HG03045 (cell line): ENCODE measurements at regions not wholly inside any gene's neighbourhood (a gene's known extent, or its start where the extent isn't known, plus 50 kb on each side); places are given as distances from the start of the nearest gene placed in this dataset.
"Not testable (repeated sequence)": the region's sequence is repeated elsewhere in the genome, so short reads cannot be mapped to it uniquely, and the experiment has no call there.

ENCODE experiments used
- ATAC-seq: cut with Tn5 transposase; IDR thresholded peaks from one replicate; pipeline ENCODE4 v1.9.1; 2021; ENCODE audit warnings: mild to moderate bottlenecking, moderate library complexity; ENCODE audit not compliant: unreplicated experiment

DNA sequence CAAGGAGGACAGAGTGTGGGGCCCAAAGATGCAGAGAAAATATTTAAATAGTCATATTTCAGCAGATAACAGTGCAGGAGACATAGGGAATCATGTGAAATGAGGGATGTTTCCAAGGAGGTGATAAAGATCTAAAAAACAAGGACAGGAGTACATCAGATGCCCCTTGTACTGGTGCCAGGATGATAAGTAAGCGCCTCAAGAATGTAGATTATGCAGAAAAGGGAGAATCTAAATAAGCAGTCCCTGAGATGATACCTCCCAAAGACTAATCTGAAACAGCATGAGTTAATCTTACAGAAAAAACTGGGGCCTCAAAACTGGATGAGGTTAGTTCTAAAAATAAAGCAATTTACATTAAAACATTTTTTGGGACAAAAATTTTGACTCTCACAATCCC, 136.1 kb upstream of the WDFY3 start:
- no peak for ATAC-seq

DNA sequence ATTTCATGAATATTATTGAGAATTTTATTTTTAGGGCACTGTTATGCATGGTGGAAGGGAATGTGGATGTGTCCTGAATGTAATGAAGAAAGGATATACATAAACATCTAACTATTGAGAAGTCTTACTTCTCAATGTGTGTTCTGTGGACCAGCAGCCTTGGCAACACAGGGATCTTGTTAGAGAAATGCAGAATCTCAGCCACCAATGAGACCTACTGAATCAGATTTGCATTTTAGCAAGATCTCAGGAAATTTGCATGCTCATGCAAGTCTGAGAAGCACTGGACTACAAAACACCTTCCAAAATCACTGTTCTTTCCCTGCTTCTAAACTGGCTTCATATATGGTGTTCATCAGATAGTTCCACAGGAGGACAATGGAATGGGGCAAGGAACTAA, 139.7 kb upstream of the WDFY3 start:
- ATAC-seq = no peak

DNA sequence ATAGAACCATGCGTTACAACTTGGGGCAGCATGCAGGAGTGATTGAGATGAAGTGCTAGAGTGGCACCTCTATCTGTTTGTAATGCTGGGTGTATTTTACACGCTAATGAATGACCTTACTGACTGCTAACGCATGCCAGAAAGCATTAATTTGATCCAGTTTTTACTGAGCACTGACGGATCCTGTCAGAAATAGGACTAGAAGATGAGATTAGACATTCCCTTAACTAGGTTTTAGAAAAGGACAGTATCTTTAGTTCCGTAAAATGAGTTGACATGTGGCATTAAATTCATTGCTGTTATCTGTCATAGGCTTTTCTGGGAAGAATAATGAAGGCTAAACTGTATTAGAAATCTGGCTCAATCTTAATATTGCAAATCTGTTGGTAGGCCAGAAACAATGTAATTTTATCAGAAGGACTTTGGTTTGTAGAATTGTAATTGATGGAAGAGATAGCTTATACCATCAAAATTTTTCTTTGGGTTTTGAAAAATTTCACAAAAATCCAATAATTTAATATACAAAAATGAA, 140.4 kb upstream of the WDFY3 start:
- no peak for ATAC-seq

DNA sequence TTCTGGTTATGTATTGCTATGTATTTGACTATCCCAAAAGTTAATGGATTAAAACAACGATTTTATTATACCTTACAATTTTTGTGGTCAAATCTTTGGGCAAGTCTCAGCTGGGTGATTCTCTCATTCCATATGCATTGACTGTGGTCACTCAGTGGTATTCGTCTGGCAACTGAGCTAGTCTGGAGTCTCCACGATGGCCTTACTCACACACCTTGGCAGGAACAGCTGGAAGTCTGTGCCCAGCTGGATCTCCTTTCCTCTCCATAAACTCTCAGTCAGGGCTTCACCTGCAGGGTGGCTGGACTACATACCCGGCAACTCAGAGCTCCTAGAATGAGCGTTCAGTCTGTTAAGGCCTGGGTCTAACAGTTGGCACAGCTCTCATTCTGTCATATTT, 141.1 kb upstream of the WDFY3 start:
- ATAC-seq = no peak

DNA sequence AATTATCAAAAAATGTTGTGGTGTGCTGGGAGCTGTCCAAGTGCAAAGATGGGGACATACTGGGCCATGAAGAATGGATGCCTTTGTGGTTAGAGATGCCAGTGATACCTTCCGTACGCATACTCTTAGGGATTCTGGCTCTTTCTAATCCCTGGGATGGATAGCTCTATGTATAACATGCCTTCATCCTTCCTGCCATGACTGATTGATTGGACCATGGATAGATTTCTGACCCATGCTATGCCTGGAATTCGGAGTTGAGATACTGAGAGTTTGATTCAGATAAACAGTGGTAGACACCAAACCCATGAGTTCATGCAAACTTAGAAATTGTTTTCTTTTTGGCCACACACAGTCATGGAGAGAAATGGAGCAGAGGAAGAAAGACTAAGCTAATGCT, 147.2 kb upstream of the WDFY3 start:
- no peak for ATAC-seq

DNA sequence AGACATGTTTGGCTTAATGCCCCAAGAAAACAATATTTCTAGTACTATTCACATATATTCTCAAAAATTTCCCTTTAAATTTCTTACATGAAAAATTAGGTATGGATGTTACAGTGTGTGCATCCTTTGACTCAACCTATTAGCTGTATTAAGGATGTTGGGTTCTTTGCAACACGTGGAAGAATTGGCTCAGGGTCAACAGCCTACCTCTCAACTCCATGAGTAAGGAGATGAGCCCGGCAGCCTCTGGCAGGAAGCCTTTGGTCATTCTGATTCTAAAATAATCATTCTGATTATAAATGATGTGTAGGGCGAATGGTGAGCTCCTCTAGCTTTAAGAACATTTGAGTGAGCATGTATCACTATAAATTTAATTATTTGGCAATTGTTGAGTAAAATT, 148.0 kb upstream of the WDFY3 start:
- ATAC-seq = no peak

DNA sequence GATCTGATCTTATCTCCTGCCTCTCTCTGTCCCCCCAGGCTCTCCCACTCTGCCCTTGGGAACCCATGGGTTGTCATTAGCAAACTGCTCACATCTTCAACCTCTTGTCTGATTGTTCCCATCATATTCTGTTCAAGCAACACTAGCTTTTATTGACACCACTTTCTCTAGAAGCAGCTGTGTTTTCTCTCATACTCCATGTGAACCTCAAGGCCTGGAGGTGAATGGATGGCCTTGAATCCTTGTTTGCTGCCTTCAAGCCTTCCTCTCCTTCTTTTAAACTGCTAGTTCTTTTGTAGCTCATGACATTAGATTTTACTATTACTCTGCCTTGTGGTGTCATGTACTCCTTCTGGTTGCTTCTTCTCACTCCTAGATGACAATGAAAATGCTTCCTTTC, 149.5 kb upstream of the WDFY3 start:
- no peak for ATAC-seq

DNA sequence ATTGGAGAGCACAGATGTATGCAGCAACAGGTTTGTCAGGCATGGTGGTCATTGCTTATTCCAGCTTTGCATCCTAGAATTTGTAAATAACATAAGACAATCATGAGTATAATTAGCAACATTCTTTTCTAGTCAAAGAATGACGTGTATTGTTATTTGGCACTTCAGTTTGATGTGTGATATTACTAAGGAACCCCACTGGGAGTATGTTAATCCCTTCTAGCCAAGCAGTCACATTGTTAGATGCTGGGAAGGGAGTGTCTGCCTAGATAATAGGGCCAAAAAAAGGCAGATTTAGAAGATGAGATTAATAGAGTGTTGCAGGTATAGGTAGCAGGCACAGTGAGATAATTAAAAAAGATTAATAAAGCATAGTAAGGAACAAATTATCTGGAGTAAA, 159.2 kb upstream of the WDFY3 start:
- no peak for ATAC-seq

DNA sequence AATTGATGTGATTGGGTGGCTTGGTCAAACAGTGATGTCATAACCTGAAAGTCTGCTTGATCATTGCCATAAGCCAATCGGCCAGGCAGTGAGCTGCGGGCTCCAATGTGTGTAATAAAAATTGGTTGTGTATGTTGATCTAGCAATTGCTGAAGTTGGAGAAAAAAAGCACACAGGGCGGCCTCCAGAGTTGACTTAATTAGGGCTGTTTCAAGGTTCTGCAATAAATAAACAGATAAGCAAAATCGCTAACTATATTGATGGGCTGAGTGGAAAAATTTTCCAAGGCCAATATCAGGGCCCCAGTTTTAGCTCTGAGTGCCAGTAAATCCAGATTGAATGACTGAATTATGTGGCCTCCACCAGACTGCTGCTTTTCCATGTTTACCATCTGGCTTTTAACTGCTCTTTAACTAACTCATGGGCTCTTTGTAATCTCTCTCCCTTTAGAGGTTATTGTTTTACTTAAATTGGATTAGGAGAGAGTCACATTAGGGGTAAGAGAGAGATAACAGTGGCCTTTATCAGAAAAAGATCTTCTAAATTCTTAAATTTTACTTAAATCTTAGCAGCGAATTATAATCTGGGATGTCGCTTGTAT, 160.6 kb upstream of the WDFY3 start:
- ATAC-seq = no peak

DNA sequence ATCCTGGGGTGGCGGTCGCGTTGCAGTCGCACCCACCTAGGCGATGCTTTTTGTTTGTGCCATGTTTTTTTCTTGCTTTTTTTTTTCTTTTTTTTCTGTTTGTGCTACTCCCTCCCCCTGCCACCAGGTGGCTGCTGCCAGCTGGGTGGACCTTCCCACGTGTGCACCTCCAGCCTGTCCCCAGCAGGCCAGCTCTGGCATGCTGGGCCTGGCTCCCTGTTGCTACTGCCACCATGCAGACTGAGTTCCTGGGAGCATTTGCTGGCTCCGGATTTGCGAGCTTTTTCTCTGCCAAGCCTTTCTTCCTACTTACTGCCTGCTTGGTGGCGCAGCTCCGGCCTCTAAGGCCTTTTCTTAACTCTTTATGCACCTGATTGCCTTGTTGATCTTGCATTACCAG, 161.2 kb upstream of the WDFY3 start:
- ATAC-seq = peak; percentile 94

DNA sequence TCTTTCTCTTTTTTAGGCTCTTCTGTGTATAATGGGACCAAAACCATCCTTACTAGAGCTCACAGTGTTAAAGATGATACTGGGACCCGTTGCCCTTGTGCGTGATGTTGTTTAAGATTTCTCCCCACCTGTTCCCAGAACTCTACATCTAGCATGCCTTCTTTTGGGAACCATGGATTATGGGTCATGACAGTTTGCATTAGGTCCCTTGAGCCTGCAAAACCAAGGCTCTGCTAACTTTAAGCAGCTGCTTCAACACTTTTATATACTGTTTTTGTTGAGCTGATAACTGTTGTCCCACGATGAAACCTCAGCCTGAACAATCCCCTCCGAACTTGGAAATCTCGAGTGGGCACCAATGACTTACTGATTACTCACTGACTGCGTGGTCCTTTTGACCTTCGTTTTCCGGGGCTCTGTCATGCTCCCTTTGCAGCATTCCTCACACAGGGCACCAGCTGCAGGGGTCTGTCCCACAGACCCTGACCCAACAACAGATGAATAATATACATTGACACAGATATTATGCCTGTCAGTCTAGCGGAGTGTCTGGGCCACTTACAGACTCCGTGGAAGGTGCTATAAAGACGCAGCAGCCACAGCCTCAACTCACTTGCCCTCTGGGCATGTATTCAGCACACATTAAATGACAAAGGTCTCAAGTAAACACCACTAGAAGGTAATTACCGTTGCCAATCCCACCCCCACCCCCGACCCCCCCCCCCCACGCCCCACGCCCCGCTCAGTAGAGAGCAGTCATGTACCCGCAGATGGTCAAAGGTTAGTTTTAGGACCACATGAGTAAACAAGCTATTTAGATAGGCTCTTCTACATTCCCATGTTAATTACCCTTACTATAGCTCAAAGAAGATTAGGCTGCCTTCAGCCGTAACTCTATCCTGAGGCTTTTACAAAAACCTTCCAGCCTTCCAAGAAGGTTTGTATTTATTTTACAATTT, 162.0 kb upstream of the WDFY3 start:
- ATAC-seq = no peak

DNA sequence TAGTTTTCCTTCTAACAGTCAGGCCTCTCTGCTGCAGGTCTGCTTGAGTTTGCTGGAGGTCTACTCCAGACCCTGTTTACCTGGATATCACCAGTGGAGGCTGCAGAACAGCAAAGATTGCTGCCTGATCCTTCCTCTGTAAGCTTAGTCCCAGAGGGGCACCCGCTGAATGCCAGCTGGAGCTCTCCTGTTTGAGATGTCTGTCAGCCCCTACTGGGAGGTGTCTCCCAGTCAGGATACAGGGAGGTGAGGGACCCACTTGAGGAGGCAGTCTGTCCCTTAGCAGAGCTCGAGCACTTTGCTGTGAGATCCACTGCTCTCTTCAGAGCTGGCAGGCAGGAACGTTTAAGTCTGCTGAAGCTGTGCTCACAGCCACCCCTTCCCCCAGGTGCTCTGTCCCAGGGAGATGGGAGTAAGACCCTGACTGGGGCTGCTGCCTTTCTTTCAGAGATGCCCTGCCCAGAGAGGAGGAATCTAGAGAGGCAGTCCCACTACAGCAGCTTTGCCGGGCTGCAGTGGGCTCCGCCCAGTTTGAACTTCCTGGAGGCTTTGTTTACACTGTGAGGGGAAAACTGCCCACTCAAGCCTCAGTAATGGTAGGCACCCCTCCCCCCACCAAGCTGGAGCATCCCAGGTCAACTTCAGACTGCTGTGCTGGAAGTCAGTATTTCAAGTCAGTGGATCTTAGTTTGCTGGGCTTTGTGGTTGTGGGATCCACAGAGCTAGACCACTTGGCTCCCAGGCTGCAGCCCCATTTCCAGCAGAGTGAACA, 163.1 kb upstream of the WDFY3 start:
- not testable (repeated sequence) for ATAC-seq

DNA sequence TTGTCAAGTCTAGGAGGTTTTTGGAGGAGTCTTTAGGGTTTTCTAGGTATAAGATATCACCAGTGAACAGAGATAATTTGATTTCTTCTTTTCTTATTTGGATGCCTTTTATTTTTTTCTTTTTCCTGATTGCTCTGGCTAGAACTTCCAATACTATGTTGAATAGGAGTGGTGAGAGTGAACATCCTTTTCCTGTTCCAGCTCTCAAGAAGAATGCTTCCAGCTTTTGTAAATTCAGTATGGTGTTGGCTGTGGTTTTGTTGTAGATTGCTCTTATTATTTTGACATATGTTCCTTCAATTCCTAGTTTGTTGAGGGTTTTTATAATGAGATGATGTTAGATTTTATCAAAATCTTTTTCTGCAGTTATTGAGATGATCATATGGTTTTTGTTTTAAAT, 165.6 kb upstream of the WDFY3 start:
- no peak for ATAC-seq

DNA sequence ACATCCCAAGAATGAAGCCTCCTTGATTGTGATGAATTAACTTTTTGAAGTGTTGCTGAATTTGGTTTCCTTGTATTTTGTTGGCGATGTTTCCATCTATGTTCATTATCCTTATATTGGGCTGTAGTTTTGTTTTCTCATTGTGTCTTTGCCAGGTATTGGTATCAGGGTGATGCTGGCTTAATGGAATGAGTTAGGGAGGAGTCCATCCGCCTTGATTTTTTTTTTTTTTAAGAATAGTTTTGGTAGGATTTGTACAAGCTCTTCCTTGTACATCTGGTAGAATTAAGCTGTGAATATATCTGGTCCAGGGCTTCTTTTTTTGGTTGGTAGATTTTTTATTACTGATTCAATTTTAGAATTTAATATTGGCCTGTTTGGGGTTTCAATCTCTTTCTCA, 166.1 kb upstream of the WDFY3 start:
- no peak for ATAC-seq

DNA sequence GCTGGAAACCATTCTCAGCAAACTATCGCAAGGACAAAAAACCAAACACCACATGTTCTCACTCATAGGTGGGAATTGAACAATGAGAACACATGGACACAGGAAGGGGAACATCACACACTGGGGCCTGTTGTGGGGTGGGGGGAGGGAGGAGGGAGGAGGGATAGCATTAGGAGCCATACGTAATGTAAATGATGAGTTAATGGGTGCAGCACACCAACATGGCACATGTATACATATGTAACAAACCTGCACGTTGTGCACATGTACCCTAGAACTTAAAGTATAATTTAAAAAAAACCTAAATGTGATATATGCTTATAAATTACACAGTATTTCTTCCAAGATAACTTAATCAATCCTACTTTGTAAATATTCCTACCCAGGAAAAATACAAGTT, 173.3 kb upstream of the WDFY3 start:
- ATAC-seq = not testable (repeated sequence)

DNA sequence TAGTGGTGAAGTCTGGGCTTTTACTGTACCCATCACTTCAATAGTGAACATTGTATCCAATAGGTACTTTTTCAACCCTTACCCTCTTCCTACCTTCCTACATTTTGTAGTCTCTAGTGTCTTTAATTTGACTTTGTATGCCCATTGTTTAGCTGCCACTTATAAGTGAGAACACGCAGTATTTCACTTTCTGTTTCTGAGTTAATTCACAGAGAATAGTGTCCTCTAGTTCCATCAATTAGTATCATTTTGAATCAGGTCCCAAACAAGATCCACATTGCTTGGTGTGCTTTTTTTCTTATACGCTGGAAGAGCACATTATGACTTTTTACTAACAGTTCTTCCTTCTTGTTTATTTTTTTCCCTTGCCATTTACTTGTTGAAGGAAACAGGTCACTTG, 176.0 kb upstream of the WDFY3 start:
- no peak for ATAC-seq

DNA sequence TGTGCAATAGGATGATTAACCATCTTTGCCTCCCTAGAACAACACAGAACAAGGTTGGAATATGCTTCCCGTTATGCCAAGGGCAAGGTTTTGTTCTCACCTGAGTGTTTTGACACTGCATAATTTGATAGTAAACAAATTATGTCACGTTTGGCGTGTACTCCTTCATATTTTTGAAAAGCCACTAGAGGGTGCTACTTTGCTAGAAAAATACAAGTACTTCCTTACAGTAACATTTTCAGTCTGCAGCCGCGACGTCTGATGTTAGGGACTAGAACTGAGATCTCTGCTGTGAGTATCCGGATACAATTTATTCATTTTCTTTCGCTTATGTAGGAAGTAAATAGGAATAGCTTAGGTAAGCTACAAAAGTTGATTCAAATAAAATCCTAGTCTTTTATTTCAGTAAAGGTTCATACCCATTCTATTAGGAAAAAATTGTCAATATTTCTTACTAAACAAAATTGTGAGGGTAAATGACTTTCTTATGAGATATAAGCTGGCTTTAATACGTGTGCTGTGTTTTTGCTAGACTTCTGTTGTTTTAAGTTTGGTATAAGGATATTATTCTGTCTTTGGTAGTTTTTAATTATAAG, 181.1 kb upstream of the WDFY3 start:
- ATAC-seq = peak; percentile 78

DNA sequence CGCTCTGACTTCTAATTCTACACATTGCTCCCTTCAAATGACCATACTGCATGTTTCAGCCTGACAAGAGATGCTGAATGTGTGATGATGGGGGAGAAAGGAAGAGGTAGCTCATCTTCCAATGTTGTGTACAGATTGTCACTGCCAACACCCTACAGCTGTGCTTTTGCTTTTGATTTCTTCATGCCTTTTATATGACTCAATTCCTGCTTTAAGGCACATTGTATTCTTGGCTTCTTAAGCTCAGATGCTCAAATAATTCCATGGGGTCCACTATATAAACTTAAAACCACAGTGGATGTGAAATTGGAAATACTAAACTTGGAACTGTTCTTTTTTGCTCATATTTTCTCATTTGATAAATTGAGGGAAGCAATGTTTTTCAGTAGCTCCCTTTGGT, 183.2 kb upstream of the WDFY3 start:
- no peak for ATAC-seq

DNA sequence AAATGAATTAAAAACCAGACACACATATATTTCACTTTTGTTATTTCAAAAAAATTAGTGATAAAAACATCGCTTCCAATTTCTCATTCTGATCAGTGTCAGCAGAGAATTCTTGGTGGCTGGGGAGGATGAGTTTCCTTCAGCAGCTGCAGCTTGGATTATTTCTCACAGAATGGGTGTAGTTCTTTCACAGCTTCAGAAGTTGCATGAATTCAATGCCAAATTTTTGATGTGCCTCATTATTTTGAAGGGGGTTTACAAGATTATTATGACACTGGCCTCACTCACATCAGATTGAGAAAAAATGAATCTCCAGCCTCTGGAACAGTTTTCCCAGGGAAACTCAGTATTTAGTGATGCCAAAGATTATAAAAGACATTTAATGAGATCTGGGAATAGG, 184.9 kb upstream of the WDFY3 start:
- ATAC-seq = no peak

DNA sequence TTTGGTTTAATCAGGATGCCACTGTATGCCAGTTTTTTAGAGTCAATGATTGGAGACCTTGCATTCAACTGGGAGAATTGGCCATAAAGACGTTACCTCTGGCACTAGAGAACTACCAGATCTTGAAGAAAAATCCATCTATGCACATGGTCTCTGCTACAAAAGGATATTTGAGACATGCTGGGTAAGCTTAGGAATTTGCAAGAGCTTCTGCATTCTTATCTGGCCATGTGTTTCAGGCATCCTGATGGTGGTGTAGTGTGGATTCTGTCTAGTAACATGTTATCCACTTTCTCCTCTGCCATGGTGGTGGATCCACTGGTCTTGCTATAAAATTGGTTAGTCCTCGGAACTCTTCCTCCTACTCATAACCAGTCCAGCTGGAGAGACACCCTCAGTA, 185.3 kb upstream of the WDFY3 start:
- ATAC-seq = no peak

DNA sequence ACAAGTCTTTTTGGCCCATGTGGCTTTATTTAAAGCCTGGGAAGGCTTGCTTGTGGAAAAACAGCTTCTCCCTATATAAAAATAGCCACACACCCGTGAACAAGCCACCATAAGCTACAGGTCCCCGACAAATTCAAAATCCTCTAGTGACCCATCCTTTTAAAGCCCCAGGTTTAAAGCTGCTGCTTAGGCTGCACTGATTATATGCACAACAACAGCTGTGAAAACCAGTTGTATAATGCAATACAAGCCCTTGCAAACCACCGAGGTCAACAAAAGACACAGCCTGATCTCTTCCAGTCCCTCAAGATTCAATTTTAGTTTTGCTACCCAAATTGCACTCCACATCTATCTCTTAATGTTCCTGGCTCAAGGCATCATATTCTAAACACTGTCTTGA, 186.0 kb upstream of the WDFY3 start:
- no peak for ATAC-seq
